Gastrocnemius medialis (tissue), 4 donors: ENCODE measurements at regions not wholly inside any gene's neighbourhood (a gene's known extent, or its start where the extent isn't known, plus 50 kb on each side); places are given as distances from the start of the nearest gene placed in this dataset.

Experiments
- ATAC-seq, 2 donors: fragments of 150-250 bp; one replicate each; pipeline ENCODE4 v1.9.1; 2016
- DNase-seq, 2 donors: peaks; one replicate each; pipeline ENCODE4 v3.0.0-alpha.2; 2019
- H3K27ac ChIP-seq, 4 donors: fragments of 200-600 bp; sonication (generic); 1 replicate in 1 of 4; 2 replicates in 3 of 4; pipeline ENCODE4 v1.5.1; 2016 to 2018; ENCODE audit warnings: mild to moderate bottlenecking in 2 of 4, moderate library complexity in 1 of 4
- H3K27me3 ChIP-seq, 3 donors: fragments of 200-600 bp; sonication (generic) in 2 of 3; 1 replicate in 1 of 3; 2 replicates in 2 of 3; pipeline versions ENCODE4 v1.5.1 to v1.6.0; 2016 to 2019; ENCODE audit warnings: mild to moderate bottlenecking in 1 of 3, moderate library complexity in 1 of 3
- H3K36me3 ChIP-seq, 2 donors: fragments of 200-600 bp; sonication (generic) in 1 of 2; one replicate each; pipeline ENCODE4 v1.5.1; 2017 to 2018
- H3K4me1 ChIP-seq, 2 donors: fragments of 200-600 bp; sonication (generic) in 1 of 2; one replicate each; pipeline ENCODE4 v1.5.1; 2016 to 2017; ENCODE audit warnings: mild to moderate bottlenecking in 2 of 2
- H3K4me3 ChIP-seq, 4 donors: fragments of 200-600 bp; sonication (generic) in 3 of 4; 1 replicate in 1 of 4; 2 replicates in 3 of 4; pipeline ENCODE4 v1.5.1; 2016 to 2019; ENCODE audit warnings: mild to moderate bottlenecking in 2 of 4
- H3K9me3 ChIP-seq, 3 donors: fragments of 200-600 bp; sonication (generic) in 2 of 3; 1 replicate in 1 of 3; 2 replicates in 2 of 3; pipeline ENCODE4 v1.5.1; 2016 to 2019
- POLR2A ChIP-seq, 2 donors: fragments of 450-650 bp; IDR thresholded peaks; one replicate each; pipeline ENCODE4 v1.6.1; 2017; ENCODE audit warnings: antibody characterized with exemption in 2 of 2, mild to moderate bottlenecking in 2 of 2, moderate library complexity in 2 of 2
- in situ Hi-C, 4 donors: fragments of 200-750 bp; cut with MboI; loops; one replicate each; pipeline versions ENCODE4 v1.15.0 to v1.8.0; 2017; ENCODE audit warnings: low sequenced_read_pairs in 4 of 4
- intact Hi-C: fragments of 100-400 bp; cut with DNase I; formaldehyde crosslinking; loops from one replicate; pipeline ENCODE4 v1.15.1; 2023; ENCODE audit warnings: low total_unique reads
- TF ChIP-seq, protein P1 (sequence below), 5 experiments: fragments of 450-650 bp in 3 of 5; fragments of 200-600 bp in 2 of 5; sonication (generic) in 2 of 5; IDR thresholded peaks in 4 of 5; conservative IDR thresholded peaks in 1 of 5; 1 replicate in 4 of 5; 2 replicates in 1 of 5; pipeline ENCODE4 v1.5.1; 2016 to 2019; ENCODE audit warnings: antibody characterized with exemption in 5 of 5, mild to moderate bottlenecking in 3 of 5, moderate library complexity in 3 of 5

DNA sequence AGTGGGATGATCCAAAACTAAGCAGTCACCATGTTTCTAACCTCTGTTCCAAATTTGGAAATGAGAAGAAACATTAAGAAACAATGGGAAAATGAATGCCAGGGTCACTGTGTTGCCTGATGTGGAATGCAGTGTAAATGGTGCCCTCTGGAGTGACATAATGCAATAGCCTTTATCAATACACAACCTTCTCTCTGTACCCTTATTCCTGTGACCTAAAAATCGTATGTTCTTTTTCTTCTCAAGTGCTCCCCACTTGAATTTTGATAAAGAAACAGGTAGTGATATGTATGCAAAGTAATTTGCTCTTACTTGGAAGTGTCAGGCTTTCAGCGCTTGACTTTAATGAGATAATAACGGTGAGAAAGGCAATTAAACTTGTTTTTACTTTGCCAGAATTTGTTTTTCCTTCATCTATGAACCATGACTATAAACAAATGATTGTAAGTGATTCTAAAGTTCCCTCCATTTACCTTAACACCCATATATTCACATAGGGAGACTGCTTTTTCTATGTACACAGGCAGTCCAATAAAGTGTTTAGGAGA, 145.8 kb upstream of the THRB start:
- intact Hi-C loops (loop anchor here (5.0 kb wide), 1 partner anchor 383 kb away; no protein-coding TSS in a partner anchor), in situ Hi-C loops (no loop called here)
- Histone ChIP-seq H3K36me3 (no peaks in the 10 kb centered on the region), H3K4me1 (no peaks in the 10 kb centered on the region), H3K9me3 (no peaks in the 10 kb centered on the region), H3K4me3 (no peak overlapping the region), H3K27me3 (no peaks in the 10 kb centered on the region), H3K27ac (no peak overlapping the region)
- ATAC-seq (peak; percentile 72 to 77), DNase-seq (no peak)
- TF ChIP-seq, protein P1, sequence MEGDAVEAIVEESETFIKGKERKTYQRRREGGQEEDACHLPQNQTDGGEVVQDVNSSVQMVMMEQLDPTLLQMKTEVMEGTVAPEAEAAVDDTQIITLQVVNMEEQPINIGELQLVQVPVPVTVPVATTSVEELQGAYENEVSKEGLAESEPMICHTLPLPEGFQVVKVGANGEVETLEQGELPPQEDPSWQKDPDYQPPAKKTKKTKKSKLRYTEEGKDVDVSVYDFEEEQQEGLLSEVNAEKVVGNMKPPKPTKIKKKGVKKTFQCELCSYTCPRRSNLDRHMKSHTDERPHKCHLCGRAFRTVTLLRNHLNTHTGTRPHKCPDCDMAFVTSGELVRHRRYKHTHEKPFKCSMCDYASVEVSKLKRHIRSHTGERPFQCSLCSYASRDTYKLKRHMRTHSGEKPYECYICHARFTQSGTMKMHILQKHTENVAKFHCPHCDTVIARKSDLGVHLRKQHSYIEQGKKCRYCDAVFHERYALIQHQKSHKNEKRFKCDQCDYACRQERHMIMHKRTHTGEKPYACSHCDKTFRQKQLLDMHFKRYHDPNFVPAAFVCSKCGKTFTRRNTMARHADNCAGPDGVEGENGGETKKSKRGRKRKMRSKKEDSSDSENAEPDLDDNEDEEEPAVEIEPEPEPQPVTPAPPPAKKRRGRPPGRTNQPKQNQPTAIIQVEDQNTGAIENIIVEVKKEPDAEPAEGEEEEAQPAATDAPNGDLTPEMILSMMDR (IDR thresholded peaks at IDR 0.05 in 4 of 5, conservative IDR thresholded peaks at IDR 0.05 in 1 of 5): peak in 3 of 5 experiments; percentile 11 to 26 (median 15)
- TF ChIP-seq POLR2A (IDR thresholded peaks at IDR 0.05): no peak

DNA sequence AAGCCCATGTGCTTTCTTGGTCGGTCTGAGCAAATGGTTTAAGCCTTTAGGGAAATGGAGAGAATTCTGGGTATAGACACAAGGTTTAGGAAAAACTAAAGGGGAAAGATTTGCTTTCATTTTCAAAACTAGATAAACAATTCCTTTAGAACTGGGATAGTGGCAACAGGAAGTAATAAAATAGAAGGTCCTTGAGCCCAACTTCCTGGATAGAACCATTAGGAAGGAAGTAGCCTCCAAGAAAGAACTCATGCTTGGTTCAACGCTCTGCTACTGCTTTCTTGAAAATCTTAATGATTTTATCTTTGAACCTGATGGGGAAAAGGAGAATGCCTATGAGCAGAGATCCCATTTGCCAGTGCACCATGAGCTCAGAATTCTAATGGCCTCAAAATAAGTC, 147.0 kb upstream of the THRB start:
- no peak for DNase-seq
- ATAC-seq: no peak
- in situ Hi-C loops: no loop called here

DNA sequence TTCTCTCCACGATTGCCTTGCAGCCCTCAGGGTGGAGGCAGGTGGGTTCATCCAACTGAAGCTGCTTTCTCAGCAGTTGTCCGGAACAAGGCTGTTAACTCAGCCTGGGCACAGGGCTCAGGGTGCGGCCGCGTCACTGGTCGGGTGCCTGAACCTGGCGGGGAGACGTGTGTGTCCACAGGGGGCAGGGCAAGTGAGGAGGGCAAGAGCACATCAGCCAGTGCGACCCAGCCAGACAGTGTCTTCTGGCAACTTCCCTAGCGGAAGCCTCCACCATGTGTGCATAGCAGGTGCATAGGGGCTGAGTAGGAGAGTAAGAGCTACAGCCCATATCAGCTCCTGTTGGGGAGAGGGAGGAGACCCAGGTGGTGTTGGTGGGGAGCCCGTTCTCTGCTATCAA, 150.4 kb upstream of the THRB start:
- no peak for ATAC-seq
- H3K36me3 ChIP-seq: no peaks in the 10 kb centered on the region
- no peaks in the 10 kb centered on the region for H3K9me3 ChIP-seq
- H3K27me3 ChIP-seq: no peaks in the 10 kb centered on the region
- H3K27ac ChIP-seq: no peak overlapping the region
- H3K4me3 ChIP-seq: no peak overlapping the region
- no peaks in the 10 kb centered on the region for H3K4me1 ChIP-seq
- no peak for DNase-seq
- TF ChIP-seq POLR2A (IDR thresholded peaks at IDR 0.05): no peak
- TF ChIP-seq, protein P1 (IDR thresholded peaks at IDR 0.05 in 4 of 5, conservative IDR thresholded peaks at IDR 0.05 in 1 of 5): no peak
- intact Hi-C loops: no loop called here
- in situ Hi-C loops: no loop called here

More for the DNA sequence above, 147.0 kb upstream of the THRB start:
- Histone ChIP-seq H3K27ac (no peak overlapping the region), H3K4me3 (no peak overlapping the region), H3K9me3 (no peaks in the 10 kb centered on the region), H3K4me1 (no peaks in the 10 kb centered on the region), H3K36me3 (no peaks in the 10 kb centered on the region), H3K27me3 (no peaks in the 10 kb centered on the region)
- intact Hi-C loops: loop anchor here (5.0 kb wide), 1 partner anchor 384 kb away; no protein-coding TSS in a partner anchor
- no peak for TF ChIP-seq POLR2A (IDR thresholded peaks at IDR 0.05)
- TF ChIP-seq, protein P1 (IDR thresholded peaks at IDR 0.05 in 4 of 5, conservative IDR thresholded peaks at IDR 0.05 in 1 of 5): no peak

DNA sequence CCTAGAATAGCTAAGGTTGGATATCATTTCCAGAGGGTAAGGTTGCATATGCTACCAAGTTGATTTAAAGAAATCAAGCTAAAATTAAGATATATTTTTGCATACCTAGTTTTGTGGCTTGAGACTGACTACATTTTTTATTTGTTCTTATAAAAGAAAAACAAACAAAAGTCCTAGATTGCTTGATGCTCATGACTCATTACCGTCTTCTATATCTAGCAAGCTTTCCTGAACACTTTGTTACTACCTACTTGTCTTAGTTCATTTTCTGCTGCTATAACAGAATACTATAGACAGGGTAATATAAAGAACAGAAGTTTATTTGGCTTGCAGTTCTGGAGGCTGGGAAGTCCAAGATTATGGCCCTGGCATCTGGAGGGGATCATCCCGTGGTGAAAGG, 152.1 kb upstream of the THRB start:
- no peaks in the 10 kb centered on the region for H3K36me3 ChIP-seq
- no peak overlapping the region for H3K27ac ChIP-seq
- in situ Hi-C loops (no loop called here), intact Hi-C loops (no loop called here)
- no peak for ATAC-seq
- no peaks in the 10 kb centered on the region for H3K27me3 ChIP-seq
- TF ChIP-seq, protein P1 (IDR thresholded peaks at IDR 0.05 in 4 of 5, conservative IDR thresholded peaks at IDR 0.05 in 1 of 5): no peak
- no peak for TF ChIP-seq POLR2A (IDR thresholded peaks at IDR 0.05)
- H3K4me3 ChIP-seq: no peak overlapping the region
- no peaks in the 10 kb centered on the region for H3K9me3 ChIP-seq
- no peak for DNase-seq
- peaks cover 0 to 8% of the 10 kb centered on the region in 2 donors for H3K4me1 ChIP-seq

DNA sequence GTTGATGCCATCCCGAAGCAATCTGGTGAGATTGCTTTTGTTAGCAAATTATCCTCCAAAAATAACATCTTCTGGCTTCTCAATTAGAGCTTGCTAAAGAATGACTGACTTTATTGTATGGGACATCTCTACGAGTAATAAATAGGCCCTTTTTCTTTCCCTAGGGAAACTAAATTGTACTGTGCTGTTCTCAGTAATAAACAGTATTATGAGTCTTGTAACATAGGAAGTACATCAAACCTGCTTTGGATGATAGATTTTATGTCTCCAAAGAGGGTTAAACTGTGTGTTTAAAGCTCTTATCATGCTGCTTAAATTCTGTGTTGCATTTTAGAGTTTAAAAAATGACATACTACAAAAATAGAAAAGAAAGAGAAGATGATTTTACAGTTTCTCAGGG, 153.4 kb upstream of the THRB start:
- intact Hi-C loops: no loop called here
- in situ Hi-C loops: no loop called here
- TF ChIP-seq, protein P1 (IDR thresholded peaks at IDR 0.05 in 4 of 5, conservative IDR thresholded peaks at IDR 0.05 in 1 of 5): no peak
- no peak for TF ChIP-seq POLR2A (IDR thresholded peaks at IDR 0.05)
- Histone ChIP-seq H3K27me3 (no peaks in the 10 kb centered on the region), H3K36me3 (no peaks in the 10 kb centered on the region), H3K4me3 (no peak overlapping the region), H3K27ac (no peak overlapping the region), H3K4me1 (peaks cover 0 to 8% of the 10 kb centered on the region in 2 donors), H3K9me3 (no peaks in the 10 kb centered on the region)
- no peak for ATAC-seq
- DNase-seq: no peak
